WTC11 (cell line): ENCODE measurements at regions not wholly inside any gene's neighbourhood (a gene's known extent, or its start where the extent isn't known, plus 50 kb on each side); places are given as distances from the start of the nearest gene placed in this dataset.

Experiments used
- ATAC-seq: fragments of 200-7000 bp; cut with Tn5 transposase; 2 replicates; pipeline ENCODE4 v1.10.0; 2021; ENCODE audit warnings: mild to moderate bottlenecking, moderate library complexity
- CTCF ChIA-PET: fragments of 300-600 bp; sonication (Branson Sonifier 250); formaldehyde crosslinking; loops from one replicate; lab custom pipeline; 2021; ENCODE audit warnings: antibody characterized with exemption; lab: Charles Lee
- POLR2A ChIA-PET: fragments of 350-600 bp; sonication (Branson Sonifier 250); formaldehyde crosslinking; loops from one replicate; lab custom pipeline; 2021; ENCODE audit warnings: antibody characterized with exemption; lab: Charles Lee
- DNase-seq: peaks from one replicate; pipeline ENCODE4 v3.0.0; 2021; ENCODE audit warnings: low spot score
- H3K27ac Mint-ChIP-seq: 2 replicates; pipeline ENCODE4 v1.8.0; 2021; ENCODE audit warnings: mixed read lengths
- H3K27me3 Mint-ChIP-seq: 2 replicates; pipeline ENCODE4 v1.8.0; 2021; ENCODE audit warnings: low read depth, mild to moderate bottlenecking, moderate library complexity, mixed read lengths
- H3K36me3 Mint-ChIP-seq: 2 replicates; pipeline ENCODE4 v1.8.0; 2021; ENCODE audit warnings: mixed read lengths
- H3K4me1 Mint-ChIP-seq: 2 replicates; pipeline ENCODE4 v1.8.0; 2022; ENCODE audit warnings: mixed read lengths
- H3K4me3 Mint-ChIP-seq: 2 replicates; pipeline ENCODE4 v1.8.0; 2021; ENCODE audit warnings: mild to moderate bottlenecking, moderate library complexity, mixed read lengths
- H3K9me3 Mint-ChIP-seq: 2 replicates; pipeline ENCODE4 v1.8.0; 2021; ENCODE audit warnings: mixed read lengths
- ARID4B ChIP-seq: sonication (generic); formaldehyde crosslinking; IDR thresholded peaks from 2 replicates; pipeline ENCODE4 v1.8.0; 2023; ENCODE audit warnings: missing genetic modification reagents, mild to moderate bottlenecking, borderline replicate concordance
- ATF6 ChIP-seq: sonication (generic); formaldehyde crosslinking; IDR thresholded peaks from 2 replicates; pipeline ENCODE4 v1.8.1; 2023; ENCODE audit warnings: mild to moderate bottlenecking, missing genetic modification reagents
- CREB1 ChIP-seq: sonication (generic); formaldehyde crosslinking; IDR thresholded peaks from 2 replicates; pipeline ENCODE4 v1.8.0; 2023; ENCODE audit warnings: mild to moderate bottlenecking, missing genetic modification reagents
- E2F5 ChIP-seq: sonication (generic); formaldehyde crosslinking; IDR thresholded peaks from 2 replicates; pipeline ENCODE4 v1.8.1; 2022; ENCODE audit warnings: mild to moderate bottlenecking, moderate library complexity, missing genetic modification reagents
- FOXJ3 ChIP-seq: sonication (generic); formaldehyde crosslinking; IDR thresholded peaks from 2 replicates; pipeline ENCODE4 v1.9.0; 2021; ENCODE audit warnings: missing genetic modification reagents, mild to moderate bottlenecking, borderline replicate concordance
- GRHL2 ChIP-seq: fragments of 250-450 bp; sonication (Bioruptor Pico); IDR thresholded peaks from 2 replicates; pipeline ENCODE4 v1.8.0; 2022; ENCODE audit warnings: mild to moderate bottlenecking, moderate library complexity; ENCODE audit not compliant: insufficient replicate concordance, severe bottlenecking
- JAZF1 ChIP-seq: fragments of 250-450 bp; sonication (Bioruptor Pico); IDR thresholded peaks from 2 replicates; pipeline ENCODE4 v1.9.0; 2021; ENCODE audit warnings: moderate library complexity, mild to moderate bottlenecking, inconsistent platforms
- MLX ChIP-seq: sonication (generic); formaldehyde crosslinking; IDR thresholded peaks from 2 replicates; pipeline ENCODE4 v1.8.1; 2023; ENCODE audit warnings: mild to moderate bottlenecking, missing genetic modification reagents, moderate library complexity
- MXD4 ChIP-seq: fragments of 250-450 bp; sonication (Bioruptor Pico); IDR thresholded peaks from 2 replicates; pipeline ENCODE4 v1.8.0; 2021; ENCODE audit warnings: mild to moderate bottlenecking, moderate library complexity, borderline replicate concordance
- MYBL2 ChIP-seq: sonication (generic); formaldehyde crosslinking; IDR thresholded peaks from 2 replicates; pipeline ENCODE4 v1.8.1; 2023; ENCODE audit warnings: mild to moderate bottlenecking, moderate library complexity, missing genetic modification reagents
- OVOL2 ChIP-seq: fragments of 250-450 bp; sonication (Bioruptor Pico); IDR thresholded peaks from 2 replicates; pipeline ENCODE4 v1.9.0; 2021; ENCODE audit warnings: mild to moderate bottlenecking, borderline replicate concordance
- RELA ChIP-seq: sonication (generic); formaldehyde crosslinking; IDR thresholded peaks from 2 replicates; pipeline ENCODE4 v1.8.1; 2022; ENCODE audit warnings: missing genetic modification reagents, mild to moderate bottlenecking, borderline replicate concordance
- TEAD1 ChIP-seq: sonication (generic); formaldehyde crosslinking; IDR thresholded peaks from 2 replicates; pipeline ENCODE4 v1.8.0; 2022; ENCODE audit warnings: mild to moderate bottlenecking, missing genetic modification reagents
- ZNF121 ChIP-seq: sonication (generic); formaldehyde crosslinking; IDR thresholded peaks from 2 replicates; pipeline ENCODE4 v1.8.0; 2023; ENCODE audit warnings: missing genetic modification reagents
- ZNF263 ChIP-seq: sonication (generic); formaldehyde crosslinking; IDR thresholded peaks from 2 replicates; pipeline ENCODE4 v1.8.1; 2022; ENCODE audit warnings: low read depth, mild to moderate bottlenecking, moderate library complexity, missing genetic modification reagents
- ZNF416 ChIP-seq: fragments of 250-450 bp; sonication (Bioruptor Pico); IDR thresholded peaks from 2 replicates; pipeline ENCODE4 v1.9.0; 2021; ENCODE audit warnings: mild to moderate bottlenecking, inconsistent platforms
- ZNF512 ChIP-seq: sonication (generic); formaldehyde crosslinking; IDR thresholded peaks from 2 replicates; pipeline ENCODE4 v1.8.1; 2022; ENCODE audit warnings: missing genetic modification reagents, borderline replicate concordance
- ZSCAN18 ChIP-seq: fragments of 250-450 bp; sonication (Bioruptor Pico); IDR thresholded peaks from 2 replicates; pipeline ENCODE4 v2.1.2; 2022; ENCODE audit warnings: mild to moderate bottlenecking, moderate library complexity

GRCh38 chrX:147485207-147485606, 426.5 kb upstream of the FMR1 start (continued):
- TF ChIP-seq ZNF512 (CRISPR knock-in tag) (no peak), TEAD1 (no peak), JAZF1 (no peak), ARID4B (no peak), MLX (CRISPR knock-in tag) (no peak)

- Mint-ChIP-seq H3K9me3 (peaks cover 74% of the 10 kb centered on the region), H3K27me3 (no peaks in the 10 kb centered on the region; the same call in 1 of the 2 replicates), H3K27ac (no peak overlapping the region), H3K4me1 (no peaks in the 10 kb centered on the region), H3K36me3 (peaks cover 31% of the 10 kb centered on the region), H3K4me3 (no peak overlapping the region)
- ChIA-PET POLR2A (no interaction called here), CTCF (no interaction called here)
- no peak for ATAC-seq
- TF ChIP-seq ZSCAN18 (CRISPR knock-in tag) (no peak), ZNF263 (CRISPR knock-in tag) (no peak), ZNF416 (CRISPR knock-in tag) (no peak)
- no peak for DNase-seq
Observed at GRCh38 chrX:147494365-147494764, 417.4 kb upstream of the FMR1 start.

- Mint-ChIP-seq H3K4me3 (no peak overlapping the region), H3K4me1 (no peaks in the 10 kb centered on the region), H3K27ac (no peak overlapping the region), H3K9me3 (peaks cover 68% of the 10 kb centered on the region)
- POLR2A ChIA-PET: no interaction called here
- CTCF ChIA-PET: no interaction called here
- DNase-seq (no peak), ATAC-seq (no peak)
- TF ChIP-seq MXD4 (CRISPR knock-in tag): no peak
- no peak for TF ChIP-seq ATF6 (CRISPR knock-in tag)
- TF ChIP-seq MYBL2: no peak
- TF ChIP-seq RELA (CRISPR knock-in tag): no peak
- TF ChIP-seq FOXJ3 (CRISPR knock-in tag): no peak
- no peak for TF ChIP-seq CREB1 (CRISPR knock-in tag)
- no peak for TF ChIP-seq OVOL2 (CRISPR knock-in tag)
- TF ChIP-seq ZNF121 (CRISPR knock-in tag): no peak
- TF ChIP-seq GRHL2 (CRISPR knock-in tag): no peak
- no peak for TF ChIP-seq JAZF1
- TF ChIP-seq E2F5: no peak
- TF ChIP-seq, all 79 proteins: peak for 0
- H3K27me3 Mint-ChIP-seq: no peaks in the 10 kb centered on the region
- H3K36me3 Mint-ChIP-seq: peaks cover 34% of the 10 kb centered on the region
Observed at GRCh38 chrX:147498796-147499195, 412.9 kb upstream of the FMR1 start.
